A549 (cell line): ENCODE measurements at regions not wholly inside any gene's neighbourhood (a gene's known extent, or its start where the extent isn't known, plus 50 kb on each side); places are given as distances from the start of the nearest gene placed in this dataset.

Experiments
- ATAC-seq, 2 experiments: fragments of 200-7000 bp in 1 of 2; fragments of >200 bp in 1 of 2; cut with Nextera tagmentation in 1 of 2; cut with Tn5 transposase in 1 of 2; 3 replicates each; pipeline versions ENCODE4 v1.8.0 to v1.9.1; 2018 to 2020; ENCODE audit warnings: mild to moderate bottlenecking in 1 of 2, moderate library complexity in 1 of 2
- CTCF ChIA-PET: fragments of 300-600 bp; sonication (Branson Sonifier 250); formaldehyde crosslinking; extraction: SDS; loops from one replicate; lab custom pipeline; 2021; ENCODE audit warnings: antibody characterized with exemption, inconsistent platforms; lab: Yijun Ruan, JAX
- POLR2A ChIA-PET: fragments of 350-600 bp; formaldehyde crosslinking; extraction: SDS; loops from one replicate; lab custom pipeline; 2021; ENCODE audit warnings: antibody characterized with exemption, inconsistent platforms; lab: Yijun Ruan, JAX
- DNase-seq, 2 experiments: peaks; one replicate each; pipeline versions ENCODE4 v3.0.0 to v3.0.0-alpha.2; 2011 to 2016; ENCODE audit warnings: low read depth in 1 of 2, low spot score in 1 of 2
- FAIRE-seq: peaks from 2 replicates; lab custom pipeline; 2011; peaks lifted over from hg19 to GRCh38; lab: Jason Lieb, UNC
- H3K27ac ChIP-seq, 2 experiments: fragments of >200 bp; sonication (Bioruptor Twin); formaldehyde crosslinking; 3 replicates each; pipeline ENCODE4 v1.5.1; 2016 to 2017
- H3K4me1 ChIP-seq: fragments of >200 bp; sonication (Bioruptor Twin); formaldehyde crosslinking; 3 replicates; pipeline ENCODE4 v1.6.1; 2016
- H3K4me2 ChIP-seq: fragments of >200 bp; sonication (Bioruptor Twin); formaldehyde crosslinking; 3 replicates; pipeline ENCODE4 v1.6.1; 2016
- H3K4me3 ChIP-seq: fragments of >200 bp; sonication (Bioruptor Twin); formaldehyde crosslinking; 3 replicates; pipeline ENCODE4 v1.5.1; 2016
- H3K9me3 ChIP-seq: fragments of >200 bp; sonication (Bioruptor Twin); formaldehyde crosslinking; 3 replicates; pipeline ENCODE4 v1.6.1; 2016
- ATOH8 ChIP-seq: fragments of 250-450 bp; sonication (Bioruptor Pico); IDR thresholded peaks from 2 replicates; pipeline ENCODE4 v1.5.0; 2020; ENCODE audit warnings: low read depth, mild to moderate bottlenecking, moderate library complexity
- BHLHE40 ChIP-seq: IDR thresholded peaks from 2 replicates; pipeline ENCODE4 v1.6.1; 2012; ENCODE audit warnings: low read depth, low read length, inconsistent platforms
- CEBPB ChIP-seq, 2 experiments: fragments of >200 bp in 1 of 2; sonication (Bioruptor Twin) in 1 of 2; formaldehyde crosslinking in 1 of 2; IDR thresholded peaks; 2 replicates each; pipeline ENCODE4 v1.6.1; 2012 to 2016
- EHF ChIP-seq: fragments of 250-450 bp; sonication (Bioruptor Pico); IDR thresholded peaks from 2 replicates; pipeline ENCODE4 v1.5.0; 2020; ENCODE audit warnings: mild to moderate bottlenecking
- ELK1 ChIP-seq: fragments of 150-350 bp; IDR thresholded peaks from 2 replicates; pipeline ENCODE4 v1.6.1; 2014; ENCODE audit warnings: low read depth, mild to moderate bottlenecking, low read length
- HMGXB4 ChIP-seq: fragments of 250-450 bp; sonication (Bioruptor Pico); IDR thresholded peaks from 2 replicates; pipeline ENCODE4 v1.5.0; 2021; ENCODE audit warnings: mild to moderate bottlenecking, moderate library complexity, borderline replicate concordance
- HOXB13 ChIP-seq: fragments of 250-450 bp; sonication (Bioruptor Pico); IDR thresholded peaks from 2 replicates; pipeline ENCODE4 v1.5.0; 2020; ENCODE audit warnings: low read depth, mild to moderate bottlenecking, moderate library complexity
- JUNB ChIP-seq: fragments of >200 bp; sonication (Bioruptor Twin); formaldehyde crosslinking; IDR thresholded peaks from 2 replicates; pipeline ENCODE4 v1.6.1; 2016
- KDM5A ChIP-seq: fragments of 200-600 bp; sonication (generic); IDR thresholded peaks from 2 replicates; pipeline ENCODE4 v1.6.1; 2016; ENCODE audit warnings: antibody characterized with exemption, mild to moderate bottlenecking
- MAX ChIP-seq: IDR thresholded peaks from 2 replicates; pipeline ENCODE4 v1.6.1; 2012
- MYC ChIP-seq: IDR thresholded peaks from 2 replicates; pipeline ENCODE4 v1.6.1; 2012; ENCODE audit warnings: mild to moderate bottlenecking, inconsistent platforms, low read length, improper control_type of control experiment, borderline replicate concordance
- NFE2L2 ChIP-seq: fragments of 150-350 bp; conservative IDR thresholded peaks from 2 replicates; pipeline ENCODE4 v1.6.1; 2014; ENCODE audit warnings: low read length
- NPAS2 ChIP-seq: fragments of 250-450 bp; sonication (Bioruptor Pico); IDR thresholded peaks from 2 replicates; pipeline ENCODE4 v1.8.0; 2022; ENCODE audit warnings: mild to moderate bottlenecking, moderate library complexity, borderline replicate concordance
- PBX3 ChIP-seq: IDR thresholded peaks from 2 replicates; pipeline ENCODE4 v1.6.1; 2012
- PHF8 ChIP-seq: fragments of 200-600 bp; sonication (generic); IDR thresholded peaks from 2 replicates; pipeline ENCODE4 v1.6.1; 2016; ENCODE audit warnings: low read depth, mild to moderate bottlenecking, antibody characterized with exemption, moderate library complexity, borderline replicate concordance
- POLR2AphosphoS2 ChIP-seq: conservative IDR thresholded peaks from 2 replicates; pipeline ENCODE4 v1.6.1; 2012; ENCODE audit warnings: low read length, improper control_type of control experiment, inconsistent platforms
- RCOR1 ChIP-seq: fragments of 150-350 bp; IDR thresholded peaks from 2 replicates; pipeline ENCODE4 v1.6.1; 2014; ENCODE audit warnings: antibody characterized with exemption, low read length, low read depth
- TFCP2L1 ChIP-seq: fragments of 250-450 bp; sonication (Bioruptor Pico); IDR thresholded peaks from 2 replicates; pipeline ENCODE4 v1.5.0; 2021; ENCODE audit warnings: mild to moderate bottlenecking
- TP53 ChIP-seq: fragments of 250-450 bp; sonication (Bioruptor Pico); IDR thresholded peaks from 2 replicates; pipeline ENCODE4 v1.5.0; 2021; ENCODE audit warnings: mild to moderate bottlenecking, moderate library complexity
- ZNF302 ChIP-seq: fragments of 250-450 bp; sonication (Bioruptor Pico); IDR thresholded peaks from 2 replicates; pipeline ENCODE4 v1.9.0; 2021; ENCODE audit warnings: inconsistent platforms, mild to moderate bottlenecking, moderate library complexity
- WGBS: methylation state at CpG from one replicate; pipeline ENCODE4 v1.1.6; 2017; ENCODE audit errors: missing lambda C conversion rate; 5-methylcytosine and 5-hydroxymethylcytosine counted together

GRCh38 chr4:14264437-14264836 is 636.9 kb upstream of the BOD1L1 start:
- 68% methylated on average over 4 of the region's 4 CpGs for WGBS
- TF ChIP-seq CEBPB (IDR thresholded peaks at IDR 0.05) (0 out of 4 replicates have a peak, but pooled peaks of 1 of the 2 experiments have one; percentile 10), TFCP2L1 (CRISPR knock-in tag) (no peak)
- Histone ChIP-seq H3K27ac (no peak overlapping the region), H3K4me1 (no peaks in the 10 kb centered on the region), H3K4me3 (no peak overlapping the region), H3K9me3 (no peaks in the 10 kb centered on the region), H3K4me2 (no peak overlapping the region)
- DNase-seq (peak in 1 of 2 experiments; percentile 23), FAIRE-seq (no peak), ATAC-seq (no peak)
- ChIA-PET CTCF (no interaction called here), POLR2A (no interaction called here)

GRCh38 chr4:14265651-14266050 is 638.1 kb upstream of the BOD1L1 start:
- no peak for DNase-seq
- H3K4me1 ChIP-seq = no peaks in the 10 kb centered on the region
- H3K4me3 ChIP-seq = no peak overlapping the region
- TF ChIP-seq POLR2AphosphoS2 = no peak
- TF ChIP-seq TP53 (CRISPR knock-in tag) = no peak
- TF ChIP-seq ATOH8 (CRISPR knock-in tag) = no peak
- TF ChIP-seq, all 56 proteins: peak for 0
- WGBS = 80% methylated on average over 5 of the region's 5 CpGs
- no peak for ATAC-seq
- Histone ChIP-seq H3K27ac (no peak overlapping the region), H3K9me3 (no peaks in the 10 kb centered on the region), H3K4me2 (no peak overlapping the region)
- ChIA-PET CTCF (no interaction called here), POLR2A (no interaction called here)
- no peak for FAIRE-seq

- FAIRE-seq (no peak), ATAC-seq (no peak), DNase-seq (no peak)
- ChIA-PET POLR2A (no interaction called here), CTCF (no interaction called here)
- Histone ChIP-seq H3K4me1 (no peaks in the 10 kb centered on the region), H3K4me2 (no peak overlapping the region), H3K4me3 (no peak overlapping the region), H3K9me3 (no peaks in the 10 kb centered on the region), H3K27ac (no peak overlapping the region)
- 81% methylated on average over 9 of the region's 9 CpGs for WGBS
- TF ChIP-seq EHF (CRISPR knock-in tag) (no peak), PHF8 (no peak), NFE2L2 (no peak), PBX3 (no peak), NPAS2 (CRISPR knock-in tag) (no peak), HMGXB4 (CRISPR knock-in tag) (no peak), CEBPB (IDR thresholded peaks at IDR 0.05) (no peak), HOXB13 (CRISPR knock-in tag) (no peak), KDM5A (no peak), BHLHE40 (no peak), ELK1 (no peak), ZNF302 (CRISPR knock-in tag) (no peak), TP53 (CRISPR knock-in tag) (no peak), POLR2AphosphoS2 (no peak), MAX (no peak), RCOR1 (no peak), MYC (no peak), JUNB (no peak), ATOH8 (CRISPR knock-in tag) (no peak)
Measured at GRCh38 chr4:14267373-14268060, 640.0 kb upstream of the BOD1L1 start.
